B cell (primary cell): ENCODE measurements at regions not wholly inside any gene's neighbourhood (a gene's known extent, or its start where the extent isn't known, plus 50 kb on each side); places are given as distances from the start of the nearest gene placed in this dataset.

Experiments
- ATAC-seq: fragments of 200-7000 bp; cut with Tn5 transposase; one replicate; pipeline ENCODE4 v1.10.0; 2021; ENCODE audit warnings: low read depth, mild to moderate bottlenecking, moderate number of reproducible peaks, moderate library complexity
- CTCF ChIA-PET: fragments of 350-600 bp; sonication (Branson Sonifier 250); formaldehyde crosslinking; loops from one replicate; lab custom pipeline; 2021; ENCODE audit warnings: antibody characterized with exemption, inconsistent platforms; lab: Charles Lee
- POLR2A ChIA-PET: fragments of 350-600 bp; sonication (Branson Sonifier 250); formaldehyde crosslinking; loops from one replicate; lab custom pipeline; 2021; ENCODE audit warnings: antibody characterized with exemption; lab: Charles Lee
- DNase-seq: peaks from one replicate; pipeline ENCODE4 v3.0.0; 2013
- H2AFZ ChIP-seq: 2 replicates; pipeline ENCODE4 v1.6.1; 2012; ENCODE audit warnings: mild to moderate bottlenecking, low read depth, low read length; ENCODE audit not compliant: insufficient read depth, poor library complexity, severe bottlenecking
- H3K27ac ChIP-seq, 2 donors: 1 replicate in 1 of 2; 2 replicates in 1 of 2; pipeline ENCODE4 v1.5.1; 2012 to 2013; ENCODE audit warnings: low read length in 2 of 2, mild to moderate bottlenecking in 2 of 2, moderate library complexity in 1 of 2
- H3K27me3 ChIP-seq, 4 experiments: fragments of 200-600 bp in 1 of 4; sonication (generic) in 1 of 4; replicated peaks in 1 of 4; 1 replicate in 2 of 4; 2 replicates in 2 of 4; pipeline versions ENCODE4 v1.6.1 to v1.7.0; 2013 to 2016; ENCODE audit warnings: low read length in 3 of 4, mild to moderate bottlenecking in 2 of 4, mixed read lengths in 1 of 4, moderate library complexity in 1 of 4; ENCODE audit not compliant: insufficient read depth in 4 of 4, control insufficient read depth in 3 of 4; ENCODE audit errors: control extremely low read depth in 1 of 4
- H3K36me3 ChIP-seq, 2 experiments: replicated peaks in 1 of 2; 1 replicate in 1 of 2; 2 replicates in 1 of 2; pipeline versions ENCODE4 v1.6.1 to v1.7.1; 2013; ENCODE audit warnings: low read length in 1 of 2; ENCODE audit not compliant: insufficient read depth in 2 of 2, control insufficient read depth in 1 of 2; ENCODE audit errors: control extremely low read depth in 1 of 2, extremely low read depth in 1 of 2
- H3K4me1 ChIP-seq, 2 donors: fragments of 200-600 bp in 1 of 2; sonication (generic) in 1 of 2; 1 replicate in 1 of 2; 2 replicates in 1 of 2; pipeline versions ENCODE4 v1.5.1 to v1.6.1; 2013 to 2017; ENCODE audit warnings: low read length in 2 of 2; ENCODE audit not compliant: control insufficient read depth in 2 of 2, insufficient read depth in 2 of 2
- H3K4me2 ChIP-seq: replicated peaks from 2 replicates; pipeline ENCODE3; 2012; ENCODE audit warnings: mild to moderate bottlenecking, low read depth, low read length; ENCODE audit not compliant: poor library complexity, severe bottlenecking
- H3K4me3 ChIP-seq, 5 experiments: fragments of 200-600 bp in 1 of 5; sonication (generic) in 1 of 5; 1 replicate in 3 of 5; 2 replicates in 2 of 5; pipeline versions ENCODE4 v1.5.1 to v1.7.0; 2011 to 2016; ENCODE audit warnings: low read length in 4 of 5, mild to moderate bottlenecking in 4 of 5, low read depth in 2 of 5, control low read depth in 1 of 5, moderate library complexity in 1 of 5; ENCODE audit not compliant: insufficient read depth in 1 of 5; ENCODE audit errors: control extremely low read depth in 1 of 5, extremely low read depth in 1 of 5
- H3K79me2 ChIP-seq: fragments of 200-600 bp; sonication (generic); one replicate; pipeline ENCODE4 v1.6.0; 2016; ENCODE audit warnings: low read length; ENCODE audit not compliant: control insufficient read depth, insufficient read depth
- H3K9ac ChIP-seq: fragments of 200-600 bp; sonication (generic); 2 replicates; pipeline ENCODE4 v1.6.1; 2017; ENCODE audit warnings: mild to moderate bottlenecking, low read length, moderate library complexity
- H3K9me3 ChIP-seq, 3 donors: one replicate each; pipeline versions ENCODE4 v1.6.1 to v1.7.1; 2013; ENCODE audit warnings: low read length in 2 of 3; ENCODE audit not compliant: control insufficient read depth in 2 of 3, insufficient read depth in 1 of 3; ENCODE audit errors: control extremely low read depth in 1 of 3
- H4K20me1 ChIP-seq: 2 replicates; pipeline ENCODE4 v1.6.0; 2012; ENCODE audit warnings: mild to moderate bottlenecking, low read length; ENCODE audit not compliant: insufficient read depth, control insufficient read depth, poor library complexity, severe bottlenecking
- H3K27ac Mint-ChIP-seq: one replicate; pipeline ENCODE4 v1.8.0; 2021; ENCODE audit warnings: mixed read lengths
- H3K27me3 Mint-ChIP-seq: one replicate; pipeline ENCODE4 v1.8.0; 2021; ENCODE audit warnings: mixed read lengths
- H3K4me1 Mint-ChIP-seq: one replicate; pipeline ENCODE4 v1.8.0; 2021; ENCODE audit warnings: mixed read lengths
- H3K4me3 Mint-ChIP-seq: one replicate; pipeline ENCODE4 v1.8.0; 2021; ENCODE audit warnings: mixed read lengths
- H3K9me3 Mint-ChIP-seq: one replicate; pipeline ENCODE4 v1.8.0; 2022; ENCODE audit warnings: mixed read lengths; ENCODE audit not compliant: insufficient read depth
- EZH2 ChIP-seq: IDR thresholded peaks from 2 replicates; pipeline ENCODE4 v1.6.1; 2012; ENCODE audit warnings: borderline replicate concordance, low read depth, mild to moderate bottlenecking, moderate library complexity, low read length; ENCODE audit not compliant: insufficient read depth, poor library complexity, severe bottlenecking
- WGBS: methylation state at CpG from one replicate; pipeline ENCODE4 v1.1.5; 2013; ENCODE audit warnings: missing lambda C conversion rate; ENCODE audit not compliant: insufficient coverage; 5-methylcytosine and 5-hydroxymethylcytosine counted together
- intact Hi-C: fragments of 100-400 bp; cut with micrococcal nuclease; formaldehyde crosslinking; loops from one replicate; pipeline ENCODE4 v1.10.0; 2022
- TF ChIP-seq, protein P1 (sequence below): fragments of 200-600 bp; IDR thresholded peaks from one replicate; pipeline ENCODE4 v1.8.0; 2022; ENCODE audit warnings: antibody characterized with exemption, mild to moderate bottlenecking

DNA sequence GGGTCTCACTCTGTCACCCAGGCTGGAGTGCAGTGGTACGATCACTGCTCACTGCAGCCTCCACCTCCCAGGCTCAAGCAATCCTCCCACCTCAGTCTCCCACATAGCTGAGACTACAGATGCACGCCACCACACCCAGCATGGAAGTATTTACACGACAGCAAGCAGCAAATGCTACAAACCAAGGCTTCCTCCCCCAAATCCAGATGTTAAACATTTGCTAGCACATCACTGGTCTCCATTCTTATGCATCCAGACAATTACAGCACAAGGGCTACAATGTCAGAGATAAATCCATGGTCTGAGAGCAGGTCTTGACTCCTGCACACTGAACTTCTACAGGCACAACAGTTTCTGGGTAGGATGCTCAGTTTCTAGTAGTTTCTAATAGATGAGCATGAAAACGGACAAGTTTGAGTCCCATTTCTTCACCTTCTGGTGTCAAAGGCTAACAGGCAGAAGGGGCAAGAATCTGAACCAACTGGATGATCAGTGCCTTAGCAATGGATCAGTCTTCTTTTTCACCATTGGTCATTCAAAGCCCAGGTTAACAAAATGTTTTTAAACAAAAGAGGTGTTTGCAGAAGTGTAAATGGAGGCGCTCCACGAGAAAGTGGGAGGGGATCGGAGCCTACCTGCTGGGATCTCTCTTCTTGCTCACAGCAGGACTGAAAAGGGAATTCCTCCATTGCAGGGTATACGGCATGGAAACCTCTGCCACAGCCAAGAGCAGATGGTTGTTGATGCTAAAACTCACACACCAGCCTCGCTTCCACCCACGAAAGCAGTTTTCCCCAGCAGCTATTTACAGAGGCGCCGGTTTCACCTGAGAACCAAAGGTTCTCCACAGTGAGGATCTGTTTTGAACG lies 135.0 kb upstream of the ARL4C start:
- no peak overlapping the region for H2AFZ ChIP-seq
- no peaks in the 10 kb centered on the region for H3K4me1 Mint-ChIP-seq

DNA sequence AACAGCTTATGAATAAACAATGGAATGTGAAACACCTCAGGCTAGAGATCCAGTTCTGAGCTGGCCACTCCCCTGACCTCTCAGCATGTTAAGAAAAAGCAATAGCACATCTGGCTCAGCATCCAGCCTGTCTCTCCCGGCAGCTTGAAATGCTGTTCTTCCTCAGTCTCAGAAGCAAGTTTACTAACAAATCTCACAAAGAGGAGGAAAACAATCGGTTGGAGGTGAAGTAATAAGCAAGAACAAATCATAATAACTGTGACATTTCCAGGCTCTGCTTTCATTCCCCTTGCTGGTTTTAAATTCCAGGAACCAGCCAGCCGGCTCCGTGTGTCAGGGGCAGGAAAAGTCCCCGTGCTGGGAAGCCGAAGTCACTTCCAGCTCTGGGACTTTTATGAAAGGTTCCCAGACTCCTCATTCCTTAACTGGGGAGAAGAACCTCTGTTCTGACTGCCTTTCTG lies 133.9 kb upstream of the ARL4C start:
- peaks cover 0 to 2% (median 0%) of the 10 kb centered on the region in 4 experiments for H3K27me3 ChIP-seq
- Mint-ChIP-seq H3K9me3 (no peaks in the 10 kb centered on the region), H3K4me1 (no peaks in the 10 kb centered on the region), H3K4me3 (no peak overlapping the region), H3K27me3 (peaks cover 14% of the 10 kb centered on the region), H3K27ac (no peak overlapping the region)
- H2AFZ ChIP-seq, result no peak overlapping the region
- H3K79me2 ChIP-seq, result no peaks in the 10 kb centered on the region
- no peak overlapping the region for H3K9ac ChIP-seq
- DNase-seq (no peak), ATAC-seq (no peak)
- H3K4me1 ChIP-seq, result no peaks in the 10 kb centered on the region
- H4K20me1 ChIP-seq, result no peaks in the 10 kb centered on the region
- POLR2A ChIA-PET, result no interaction called here
- CTCF ChIA-PET, result no interaction called here
- WGBS, result 97% methylated on average over 4 of the region's 6 CpGs
- H3K4me3 ChIP-seq, result no peak overlapping the region
- H3K9me3 ChIP-seq, result peaks cover 0 to 3% (median 0%) of the 10 kb centered on the region in 3 donors
- H3K27ac ChIP-seq, result no peak overlapping the region
- intact Hi-C loops, result no loop called here
- no peaks in the 10 kb centered on the region for H3K36me3 ChIP-seq
- H3K4me2 ChIP-seq, result no peak overlapping the region
- TF ChIP-seq, protein P1, sequence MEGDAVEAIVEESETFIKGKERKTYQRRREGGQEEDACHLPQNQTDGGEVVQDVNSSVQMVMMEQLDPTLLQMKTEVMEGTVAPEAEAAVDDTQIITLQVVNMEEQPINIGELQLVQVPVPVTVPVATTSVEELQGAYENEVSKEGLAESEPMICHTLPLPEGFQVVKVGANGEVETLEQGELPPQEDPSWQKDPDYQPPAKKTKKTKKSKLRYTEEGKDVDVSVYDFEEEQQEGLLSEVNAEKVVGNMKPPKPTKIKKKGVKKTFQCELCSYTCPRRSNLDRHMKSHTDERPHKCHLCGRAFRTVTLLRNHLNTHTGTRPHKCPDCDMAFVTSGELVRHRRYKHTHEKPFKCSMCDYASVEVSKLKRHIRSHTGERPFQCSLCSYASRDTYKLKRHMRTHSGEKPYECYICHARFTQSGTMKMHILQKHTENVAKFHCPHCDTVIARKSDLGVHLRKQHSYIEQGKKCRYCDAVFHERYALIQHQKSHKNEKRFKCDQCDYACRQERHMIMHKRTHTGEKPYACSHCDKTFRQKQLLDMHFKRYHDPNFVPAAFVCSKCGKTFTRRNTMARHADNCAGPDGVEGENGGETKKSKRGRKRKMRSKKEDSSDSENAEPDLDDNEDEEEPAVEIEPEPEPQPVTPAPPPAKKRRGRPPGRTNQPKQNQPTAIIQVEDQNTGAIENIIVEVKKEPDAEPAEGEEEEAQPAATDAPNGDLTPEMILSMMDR, result no peak
- no peak for TF ChIP-seq EZH2

More for the DNA sequence above, 135.0 kb upstream of the ARL4C start:
- Histone ChIP-seq H4K20me1 (no peaks in the 10 kb centered on the region), H3K4me3 (no peak overlapping the region), H3K79me2 (no peaks in the 10 kb centered on the region), H3K9ac (no peak overlapping the region), H3K27ac (no peak overlapping the region), H3K9me3 (peaks cover 0 to 10% (median 0%) of the 10 kb centered on the region in 3 donors), H3K27me3 (peaks cover 0 to 2% (median 0%) of the 10 kb centered on the region in 4 experiments), H3K36me3 (no peaks in the 10 kb centered on the region), H3K4me1 (no peaks in the 10 kb centered on the region), H3K4me2 (no peak overlapping the region)
- CTCF ChIA-PET, result no interaction called here
- WGBS, result 91% methylated on average over 9 of the region's 13 CpGs
- POLR2A ChIA-PET, result no interaction called here
- Mint-ChIP-seq H3K4me3 (no peak overlapping the region), H3K27ac (no peak overlapping the region), H3K9me3 (peaks cover 2% of the 10 kb centered on the region), H3K27me3 (peaks cover 14% of the 10 kb centered on the region)
- no peak for TF ChIP-seq EZH2
- TF ChIP-seq, protein P1, result no peak
- intact Hi-C loops, result no loop called here
- DNase-seq, result no peak
- no peak for ATAC-seq
